ACC112 (cell line): ENCODE measurements at regions not wholly inside any gene's neighbourhood (a gene's known extent, or its start where the extent isn't known, plus 50 kb on each side); places are given as distances from the start of the nearest gene placed in this dataset.
"Not testable (repeated sequence)": the region's sequence is repeated elsewhere in the genome, so short reads cannot be mapped to it uniquely, and the experiment has no call there.

Experiments used
- H2AFZ ChIP-seq: fragments of 200-600 bp; sonication (generic); one replicate; pipeline ENCODE4 v1.6.0; 2017; ENCODE audit warnings: antibody characterized with exemption, low read length; ENCODE audit not compliant: unreplicated experiment
- H3K27ac ChIP-seq: fragments of 200-600 bp; sonication (generic); 2 replicates; pipeline ENCODE4 v1.5.1; 2014; ENCODE audit warnings: low read depth, mild to moderate bottlenecking, antibody characterized with exemption, low read length, moderate library complexity
- H3K27me3 ChIP-seq: fragments of 200-600 bp; sonication (generic); 2 replicates; pipeline ENCODE4 v1.6.1; 2014; ENCODE audit warnings: mild to moderate bottlenecking, antibody characterized with exemption, low read length, moderate library complexity, mixed read lengths; ENCODE audit not compliant: insufficient read depth
- H3K36me3 ChIP-seq: fragments of 200-600 bp; sonication (generic); 2 replicates; pipeline ENCODE4 v1.6.1; 2016; ENCODE audit warnings: mild to moderate bottlenecking, antibody characterized with exemption, low read length, moderate library complexity, mixed read lengths; ENCODE audit not compliant: insufficient read depth
- H3K4me1 ChIP-seq: fragments of 200-600 bp; sonication (generic); one replicate; pipeline ENCODE4 v1.6.1; 2016; ENCODE audit warnings: low read length, mixed read lengths; ENCODE audit not compliant: insufficient read depth, unreplicated experiment, control insufficient read depth
- H3K4me3 ChIP-seq: fragments of 200-600 bp; sonication (generic); 2 replicates; pipeline ENCODE4 v1.5.1; 2014; ENCODE audit warnings: mild to moderate bottlenecking, low read depth, low read length
- H3K79me2 ChIP-seq: fragments of 200-600 bp; sonication (generic); one replicate; pipeline ENCODE4 v1.6.0; 2016; ENCODE audit warnings: low read length; ENCODE audit not compliant: control insufficient read depth, unreplicated experiment, insufficient read depth

- H3K79me2 ChIP-seq, result no peaks in the 10 kb centered on the region
- H3K4me3 ChIP-seq, result no peak overlapping the region
- no peaks in the 10 kb centered on the region for H3K36me3 ChIP-seq
- no peak overlapping the region for H2AFZ ChIP-seq
- H3K4me1 ChIP-seq, result no peaks in the 10 kb centered on the region
- no peaks in the 10 kb centered on the region for H3K27me3 ChIP-seq
- H3K27ac ChIP-seq, result no peak overlapping the region
Measured at GRCh38 chr19:28065026-28065425, 1147.9 kb downstream of the UQCRFS1 start.

- Histone ChIP-seq H2AFZ (no peak overlapping the region), H3K4me3 (no peak overlapping the region), H3K79me2 (no peaks in the 10 kb centered on the region), H3K36me3 (no peaks in the 10 kb centered on the region), H3K27ac (no peak overlapping the region), H3K4me1 (no peaks in the 10 kb centered on the region), H3K27me3 (no peaks in the 10 kb centered on the region)
Measured at GRCh38 chr19:28063702-28064101, 1149.2 kb downstream of the UQCRFS1 start.

- no peak overlapping the region for H2AFZ ChIP-seq
- H3K27ac ChIP-seq, result no peak overlapping the region
- H3K36me3 ChIP-seq, result no peaks in the 10 kb centered on the region
- no peaks in the 10 kb centered on the region for H3K27me3 ChIP-seq
- H3K79me2 ChIP-seq, result no peaks in the 10 kb centered on the region
- no peaks in the 10 kb centered on the region for H3K4me1 ChIP-seq
- H3K4me3 ChIP-seq, result no peak overlapping the region
Measured at GRCh38 chr19:28061111-28061510, 1151.8 kb downstream of the UQCRFS1 start.

- H3K4me1 ChIP-seq, H3K27me3 ChIP-seq, H3K79me2 ChIP-seq, H3K4me3 ChIP-seq, H3K36me3 ChIP-seq, H2AFZ ChIP-seq, H3K27ac ChIP-seq: not testable (repeated sequence)
Measured at GRCh38 chr19:28057026-28057425, 1155.9 kb downstream of the UQCRFS1 start.

GRCh38 chr19:28051047-28051446 lies 1161.9 kb downstream of the UQCRFS1 start:
- Histone ChIP-seq H2AFZ (no peak overlapping the region), H3K36me3 (no peaks in the 10 kb centered on the region), H3K4me3 (no peak overlapping the region), H3K27me3 (no peaks in the 10 kb centered on the region), H3K79me2 (no peaks in the 10 kb centered on the region), H3K27ac (no peak overlapping the region), H3K4me1 (no peaks in the 10 kb centered on the region)

GRCh38 chr19:28049875-28050274 lies 1163.1 kb downstream of the UQCRFS1 start:
- Histone ChIP-seq H3K79me2 (no peaks in the 10 kb centered on the region), H3K36me3 (no peaks in the 10 kb centered on the region), H2AFZ (no peak overlapping the region), H3K27me3 (no peaks in the 10 kb centered on the region), H3K4me1 (no peaks in the 10 kb centered on the region), H3K27ac (no peak overlapping the region), H3K4me3 (no peak overlapping the region)

GRCh38 chr19:28046932-28047331 lies 1166.0 kb downstream of the UQCRFS1 start:
- Histone ChIP-seq H2AFZ (no peak overlapping the region), H3K36me3 (no peaks in the 10 kb centered on the region), H3K27me3 (no peaks in the 10 kb centered on the region), H3K79me2 (no peaks in the 10 kb centered on the region), H3K4me1 (no peaks in the 10 kb centered on the region), H3K4me3 (no peak overlapping the region), H3K27ac (no peak overlapping the region)

GRCh38 chr19:28045621-28046020 lies 1167.3 kb downstream of the UQCRFS1 start:
- no peaks in the 10 kb centered on the region for H3K36me3 ChIP-seq
- no peaks in the 10 kb centered on the region for H3K79me2 ChIP-seq
- no peak overlapping the region for H2AFZ ChIP-seq
- H3K27ac ChIP-seq, result no peak overlapping the region
- no peaks in the 10 kb centered on the region for H3K4me1 ChIP-seq
- H3K4me3 ChIP-seq, result no peak overlapping the region
- H3K27me3 ChIP-seq, result no peaks in the 10 kb centered on the region

GRCh38 chr19:28044477-28044876 lies 1168.5 kb downstream of the UQCRFS1 start:
- Histone ChIP-seq H2AFZ (no peak overlapping the region), H3K27me3 (no peaks in the 10 kb centered on the region), H3K4me1 (no peaks in the 10 kb centered on the region), H3K27ac (no peak overlapping the region), H3K4me3 (no peak overlapping the region), H3K79me2 (no peaks in the 10 kb centered on the region), H3K36me3 (no peaks in the 10 kb centered on the region)

GRCh38 chr19:28042516-28042915 lies 1170.4 kb downstream of the UQCRFS1 start:
- no peaks in the 10 kb centered on the region for H3K36me3 ChIP-seq
- no peaks in the 10 kb centered on the region for H3K79me2 ChIP-seq
- H2AFZ ChIP-seq, result no peak overlapping the region
- H3K4me3 ChIP-seq, result no peak overlapping the region
- no peak overlapping the region for H3K27ac ChIP-seq
- no peaks in the 10 kb centered on the region for H3K27me3 ChIP-seq
- H3K4me1 ChIP-seq, result no peaks in the 10 kb centered on the region

GRCh38 chr19:28039677-28040381 lies 1173.1 kb downstream of the UQCRFS1 start:
- no peak overlapping the region for H2AFZ ChIP-seq
- no peak overlapping the region for H3K27ac ChIP-seq
- no peak overlapping the region for H3K4me3 ChIP-seq

More at GRCh38 chr19:28039677-28040381, 1173.1 kb downstream of the UQCRFS1 start:
- H3K4me1 ChIP-seq, result no peaks in the 10 kb centered on the region
- H3K79me2 ChIP-seq, result no peaks in the 10 kb centered on the region
- H3K27me3 ChIP-seq, result no peaks in the 10 kb centered on the region
- H3K36me3 ChIP-seq, result no peaks in the 10 kb centered on the region
